Progenitor cell of endocrine pancreas (in vitro differentiated cells): ENCODE measurements at regions not wholly inside any gene's neighbourhood (a gene's known extent, or its start where the extent isn't known, plus 50 kb on each side); places are given as distances from the start of the nearest gene placed in this dataset.

Experiments
- DNase-seq: peaks from one replicate; pipeline ENCODE4 v3.0.0; 2021; ENCODE audit warnings: low spot score; ENCODE audit not compliant: unreplicated experiment
- H3K27ac Mint-ChIP-seq: 2 replicates; pipeline ENCODE4 v1.8.0; 2021; ENCODE audit warnings: mild to moderate bottlenecking, moderate library complexity, mixed read lengths
- H3K27me3 Mint-ChIP-seq: 2 replicates; pipeline ENCODE4 v1.8.0; 2021; ENCODE audit warnings: mixed read lengths
- H3K36me3 Mint-ChIP-seq: 2 replicates; pipeline ENCODE4 v1.8.0; 2022; ENCODE audit warnings: mixed read lengths; ENCODE audit not compliant: insufficient read depth
- H3K4me1 Mint-ChIP-seq: 2 replicates; pipeline ENCODE4 v1.8.0; 2021; ENCODE audit warnings: low read depth, mixed read lengths
- H3K4me3 Mint-ChIP-seq: 2 replicates; pipeline ENCODE4 v1.8.0; 2021; ENCODE audit warnings: low read depth, mild to moderate bottlenecking, moderate library complexity, mixed read lengths
- H3K9me3 Mint-ChIP-seq: 2 replicates; pipeline ENCODE4 v1.8.0; 2021; ENCODE audit warnings: low read depth, mixed read lengths
- CTCF ChIP-seq: fragments of 200-600 bp; sonication (generic); IDR thresholded peaks from one replicate; pipeline ENCODE4 v1.5.0; 2021; ENCODE audit warnings: antibody characterized with exemption, mild to moderate bottlenecking; ENCODE audit not compliant: unreplicated experiment

GRCh38 chr6:95487817-95488216, 89.5 kb upstream of the MANEA start:
- Mint-ChIP-seq H3K27me3 (no peaks in the 10 kb centered on the region), H3K27ac (no peak overlapping the region), H3K4me3 (no peak overlapping the region), H3K36me3 (no peaks in the 10 kb centered on the region), H3K9me3 (no peaks in the 10 kb centered on the region), H3K4me1 (no peaks in the 10 kb centered on the region)
- no peak for TF ChIP-seq CTCF
- DNase-seq: no peak

- no peak for TF ChIP-seq CTCF
- no peak for DNase-seq
- Mint-ChIP-seq H3K27ac (no peak overlapping the region), H3K9me3 (no peaks in the 10 kb centered on the region), H3K36me3 (no peaks in the 10 kb centered on the region), H3K4me3 (no peak overlapping the region), H3K27me3 (no peaks in the 10 kb centered on the region), H3K4me1 (no peaks in the 10 kb centered on the region)
Observed at GRCh38 chr6:95489185-95489863, 88.0 kb upstream of the MANEA start.

- no peak for TF ChIP-seq CTCF
- no peak overlapping the region for H3K4me3 Mint-ChIP-seq
- H3K4me1 Mint-ChIP-seq: no peaks in the 10 kb centered on the region
- no peak for DNase-seq
- H3K27me3 Mint-ChIP-seq: no peaks in the 10 kb centered on the region
- H3K36me3 Mint-ChIP-seq: no peaks in the 10 kb centered on the region
- no peak overlapping the region for H3K27ac Mint-ChIP-seq
- peaks cover 5% of the 10 kb centered on the region for H3K9me3 Mint-ChIP-seq
Observed at GRCh38 chr6:95496769-95497426, 80.4 kb upstream of the MANEA start.

- H3K36me3 Mint-ChIP-seq: no peaks in the 10 kb centered on the region
- no peaks in the 10 kb centered on the region for H3K4me1 Mint-ChIP-seq
- H3K4me3 Mint-ChIP-seq: no peak overlapping the region
- no peak overlapping the region for H3K27ac Mint-ChIP-seq
- H3K9me3 Mint-ChIP-seq: peaks cover 17% of the 10 kb centered on the region
- no peak for DNase-seq
- no peaks in the 10 kb centered on the region for H3K27me3 Mint-ChIP-seq
- no peak for TF ChIP-seq CTCF
Observed at GRCh38 chr6:95501032-95501904, 76.1 kb upstream of the MANEA start.

GRCh38 chr6:95503568-95503967, 73.8 kb upstream of the MANEA start:
- TF ChIP-seq CTCF: no peak
- H3K9me3 Mint-ChIP-seq: peaks cover 12% of the 10 kb centered on the region

More at GRCh38 chr6:95503568-95503967, 73.8 kb upstream of the MANEA start:
- DNase-seq: no peak
- Mint-ChIP-seq H3K27ac (no peak overlapping the region), H3K4me1 (no peaks in the 10 kb centered on the region), H3K36me3 (no peaks in the 10 kb centered on the region), H3K4me3 (no peak overlapping the region), H3K27me3 (no peaks in the 10 kb centered on the region)
